H1 (cell line): ENCODE measurements at regions not wholly inside any gene's neighbourhood (a gene's known extent, or its start where the extent isn't known, plus 50 kb on each side); places are given as distances from the start of the nearest gene placed in this dataset.

ENCODE experiments used
- CTCF ChIA-PET: fragments of 300-600 bp; sonication (Branson Sonifier 250); formaldehyde crosslinking; loops from one replicate; lab custom pipeline; 2021; ENCODE audit not compliant: partially characterized antibody; lab: Charles Lee
- POLR2A ChIA-PET: fragments of 300-600 bp; sonication (Branson Sonifier 250); formaldehyde crosslinking; loops from one replicate; lab custom pipeline; 2021; ENCODE audit warnings: inconsistent platforms; ENCODE audit not compliant: partially characterized antibody; lab: Charles Lee
- DNase-seq, 2 experiments: peaks; one replicate each; pipeline versions ENCODE4 v3.0.0 to v3.0.0-alpha.2; 2010 to 2022; ENCODE audit warnings: low spot score in 2 of 2, low read depth in 1 of 2, mixed read lengths in 1 of 2
- FAIRE-seq: peaks from 2 replicates; lab custom pipeline; 2011; peaks lifted over from hg19 to GRCh38; lab: Jason Lieb, UNC
- H2AFZ ChIP-seq: 2 replicates; pipeline ENCODE4 v1.8.1; 2012; ENCODE audit warnings: low read length, inconsistent platforms
- H2AK5ac ChIP-seq: 2 replicates; pipeline ENCODE4 v1.6.1; 2013; ENCODE audit warnings: low read depth, low read length
- H2BK120ac ChIP-seq: replicated peaks from 2 replicates; pipeline ENCODE3; 2013; ENCODE audit warnings: low read depth, low read length, inconsistent platforms
- H2BK12ac ChIP-seq: 2 replicates; pipeline ENCODE4 v1.6.1; 2013; ENCODE audit warnings: low read depth, low read length
- H2BK15ac ChIP-seq: 2 replicates; pipeline ENCODE4 v1.6.1; 2013; ENCODE audit warnings: low read length
- H2BK20ac ChIP-seq: 2 replicates; pipeline ENCODE4 v1.6.1; 2013; ENCODE audit warnings: low read length
- H2BK5ac ChIP-seq: 2 replicates; pipeline ENCODE4 v1.6.1; 2013; ENCODE audit warnings: low read depth, low read length
- H3K14ac ChIP-seq: 2 replicates; pipeline ENCODE4 v1.6.1; 2013; ENCODE audit warnings: inconsistent platforms; ENCODE audit not compliant: insufficient read length
- H3K18ac ChIP-seq: 2 replicates; pipeline ENCODE4 v1.6.1; 2013; ENCODE audit warnings: low read length; ENCODE audit errors: extremely low read depth
- H3K23ac ChIP-seq: 2 replicates; pipeline ENCODE4 v1.6.1; 2013; ENCODE audit warnings: inconsistent platforms; ENCODE audit not compliant: insufficient read length
- H3K23me2 ChIP-seq: 2 replicates; pipeline ENCODE4 v1.6.1; 2013; ENCODE audit warnings: low read depth, low read length
- H3K27ac ChIP-seq: 2 replicates; pipeline ENCODE4 v1.6.1; 2011; ENCODE audit warnings: low read depth, low read length, inconsistent platforms
- H3K27me3 ChIP-seq, 4 experiments: replicated peaks in 1 of 4; 1 replicate in 1 of 4; 2 replicates in 3 of 4; pipeline versions ENCODE4 v1.6.1 to v1.8.1; 2011 to 2013; ENCODE audit warnings: low read length in 3 of 4, mild to moderate bottlenecking in 3 of 4, inconsistent platforms in 2 of 4, mixed read lengths in 2 of 4, moderate library complexity in 1 of 4; ENCODE audit not compliant: control insufficient read depth in 3 of 4, insufficient read depth in 3 of 4; ENCODE audit errors: extremely low read depth in 1 of 4
- H3K36me3 ChIP-seq, 4 experiments: 2 replicates each; pipeline versions ENCODE4 v1.6.1 to v1.8.1; 2011 to 2013; ENCODE audit warnings: mild to moderate bottlenecking in 4 of 4, low read length in 3 of 4, moderate library complexity in 2 of 4, control low read depth in 1 of 4, inconsistent platforms in 1 of 4; ENCODE audit not compliant: insufficient read depth in 4 of 4, control insufficient read depth in 2 of 4
- H3K4ac ChIP-seq: replicated peaks from 2 replicates; pipeline ENCODE3; 2013; ENCODE audit warnings: low read length, low read depth, mixed read lengths, inconsistent platforms; ENCODE audit not compliant: insufficient read length
- H3K4me1 ChIP-seq, 4 experiments: replicated peaks in 1 of 4; 1 replicate in 1 of 4; 2 replicates in 3 of 4; pipeline versions ENCODE4 v1.6.1 to v1.8.1; 2011 to 2013; ENCODE audit warnings: low read length in 3 of 4, inconsistent platforms in 2 of 4, mixed read lengths in 1 of 4; ENCODE audit not compliant: insufficient read depth in 4 of 4, control insufficient read depth in 3 of 4
- H3K4me2 ChIP-seq, 2 experiments: 2 replicates each; pipeline versions ENCODE4 v1.6.1 to v1.8.1; 2011 to 2013; ENCODE audit warnings: low read depth in 2 of 2, low read length in 2 of 2, control low read depth in 1 of 2, inconsistent platforms in 1 of 2, mild to moderate bottlenecking in 1 of 2; ENCODE audit not compliant: insufficient read depth in 1 of 2
- H3K4me3 ChIP-seq, 4 experiments: fragments of 200-600, 300-600 bp in 1 of 4; sonication (generic), shearing (Covaris generic), sonication (Bioruptor Twin) in 1 of 4; 2 replicates each; pipeline versions ENCODE4 v1.5.1 to v1.8.1; 2011 to 2016; ENCODE audit warnings: low read length in 4 of 4, low read depth in 3 of 4, control low read depth in 2 of 4, inconsistent platforms in 2 of 4, mild to moderate bottlenecking in 2 of 4, mixed read lengths in 1 of 4, moderate library complexity in 1 of 4; ENCODE audit not compliant: insufficient read depth in 2 of 4; ENCODE audit errors: extremely low read depth in 1 of 4
- H3K56ac ChIP-seq: replicated peaks from 2 replicates; pipeline ENCODE3; 2013; ENCODE audit warnings: low read depth, mild to moderate bottlenecking, mixed read lengths, low read length, inconsistent platforms; ENCODE audit not compliant: insufficient read length
- H3K79me1 ChIP-seq: 2 replicates; pipeline ENCODE4 v1.6.1; 2013; ENCODE audit warnings: low read depth, low read length, control low read depth
- H3K79me2 ChIP-seq, 2 experiments: 2 replicates each; pipeline versions ENCODE4 v1.6.1 to v1.8.1; 2012 to 2013; ENCODE audit warnings: low read length in 2 of 2, mild to moderate bottlenecking in 2 of 2, inconsistent platforms in 1 of 2; ENCODE audit not compliant: insufficient read depth in 2 of 2, control insufficient read depth in 1 of 2
- H3K9ac ChIP-seq, 4 experiments: replicated peaks in 1 of 4; 1 replicate in 1 of 4; 2 replicates in 3 of 4; pipeline versions ENCODE4 v1.6.1 to v1.8.1; 2011 to 2013; ENCODE audit warnings: low read depth in 3 of 4, low read length in 3 of 4, control low read depth in 2 of 4, mild to moderate bottlenecking in 2 of 4, moderate library complexity in 2 of 4, inconsistent platforms in 1 of 4; ENCODE audit errors: extremely low read depth in 1 of 4
- H3K9me3 ChIP-seq, 2 experiments: 2 replicates each; pipeline versions ENCODE4 v1.6.1 to v1.8.1; 2012 to 2013; ENCODE audit warnings: mild to moderate bottlenecking in 2 of 2, moderate library complexity in 2 of 2, control low read depth in 1 of 2, inconsistent platforms in 1 of 2, low read depth in 1 of 2, low read length in 1 of 2, mixed read lengths in 1 of 2; ENCODE audit not compliant: insufficient read depth in 2 of 2
- H4K20me1 ChIP-seq, 2 experiments: replicated peaks in 1 of 2; 2 replicates each; pipeline versions ENCODE3 to v1.8.1; 2011 to 2013; ENCODE audit warnings: inconsistent platforms in 2 of 2, low read length in 2 of 2, mild to moderate bottlenecking in 1 of 2; ENCODE audit not compliant: insufficient read depth in 2 of 2, control insufficient read depth in 1 of 2
- H4K5ac ChIP-seq: 2 replicates; pipeline ENCODE4 v1.6.1; 2013; ENCODE audit warnings: low read length, low read depth, mixed read lengths, inconsistent platforms; ENCODE audit not compliant: insufficient read length
- H4K8ac ChIP-seq: 2 replicates; pipeline ENCODE4 v1.8.0; 2013; ENCODE audit warnings: mild to moderate bottlenecking, moderate library complexity, low read length, inconsistent platforms; ENCODE audit not compliant: insufficient read depth; ENCODE audit errors: extremely low read depth
- H4K91ac ChIP-seq: replicated peaks from 2 replicates; pipeline ENCODE3; 2013; ENCODE audit warnings: low read length, mixed read lengths, inconsistent platforms; ENCODE audit not compliant: insufficient read length
- ASH2L ChIP-seq: fragments of 200-600, 300-600 bp; sonication (generic); IDR thresholded peaks from one replicate; pipeline ENCODE4 v1.7.1; 2017; ENCODE audit warnings: low read length
- ATF3 ChIP-seq: IDR thresholded peaks from 2 replicates; pipeline ENCODE4 v1.6.1; 2011; ENCODE audit warnings: low read depth, mild to moderate bottlenecking, low read length; ENCODE audit not compliant: insufficient read depth
- E2F6 ChIP-seq: IDR thresholded peaks from 2 replicates; pipeline ENCODE4 v1.6.1; 2012; ENCODE audit warnings: inconsistent platforms
- EP300 ChIP-seq, 2 experiments: IDR thresholded peaks; 1 replicate in 1 of 2; 2 replicates in 1 of 2; pipeline ENCODE4 v1.6.1; 2011 to 2012; ENCODE audit warnings: low read depth in 2 of 2, low read length in 2 of 2, mild to moderate bottlenecking in 2 of 2, borderline replicate concordance in 1 of 2, inconsistent platforms in 1 of 2, moderate library complexity in 1 of 2
- HDAC6 ChIP-seq: IDR thresholded peaks from one replicate; pipeline ENCODE4 v1.7.1; 2012; ENCODE audit warnings: low read depth, mild to moderate bottlenecking, inconsistent platforms, low read length, moderate library complexity
- NANOG ChIP-seq: IDR thresholded peaks from 2 replicates; pipeline ENCODE4 v1.6.1; 2011; ENCODE audit warnings: low read length, low read depth, mild to moderate bottlenecking, inconsistent platforms; ENCODE audit not compliant: insufficient read depth, poor library complexity, severe bottlenecking
- NRF1 ChIP-seq: IDR thresholded peaks from 2 replicates; pipeline ENCODE4 v1.6.1; 2011; ENCODE audit warnings: mild to moderate bottlenecking, low read depth, low read length, improper control_type of control experiment
- POLR2AphosphoS5 ChIP-seq: IDR thresholded peaks from 2 replicates; pipeline ENCODE4 v1.6.1; 2011; ENCODE audit warnings: low read depth, low read length
- SAP30 ChIP-seq: fragments of 300-600 bp; sonication (generic); IDR thresholded peaks from 2 replicates; pipeline ENCODE4 v1.7.1; 2012; ENCODE audit warnings: low read length, moderate library complexity, mild to moderate bottlenecking, inconsistent platforms; ENCODE audit not compliant: insufficient read depth, insufficient replicate concordance
- SRF ChIP-seq: IDR thresholded peaks from 2 replicates; pipeline ENCODE4 v1.6.1; 2011; ENCODE audit warnings: mild to moderate bottlenecking, low read depth, low read length, moderate library complexity
- USF2 ChIP-seq: IDR thresholded peaks from 2 replicates; pipeline ENCODE4 v1.6.1; 2011; ENCODE audit warnings: low read length, improper control_type of control experiment
- WGBS, 2 experiments: shearing (Covaris generic) in 1 of 2; methylation state at CpG; one replicate each; pipeline versions ENCODE4 v1.1.6 to v1.1.7; 2013 to 2015; ENCODE audit warnings: low lambda C conversion rate in 2 of 2, mixed read lengths in 2 of 2, inconsistent platforms in 1 of 2, low coverage in 1 of 2, missing lambda C conversion rate in 1 of 2; ENCODE audit not compliant: insufficient replicate concordance in 2 of 2, insufficient coverage in 1 of 2, insufficient read length in 1 of 2; ENCODE audit errors: extremely low coverage in 1 of 2, missing lambda C conversion rate in 1 of 2; 5-methylcytosine and 5-hydroxymethylcytosine counted together

- H4K91ac ChIP-seq: no peak overlapping the region
- H3K4me2 ChIP-seq: no peak overlapping the region
- CTCF ChIA-PET: no interaction called here
- no peak overlapping the region for H2BK15ac ChIP-seq
- no peak overlapping the region for H2BK5ac ChIP-seq
- no peak overlapping the region for H3K4me3 ChIP-seq
- no peak overlapping the region for H2AK5ac ChIP-seq
- no peak overlapping the region for H3K23ac ChIP-seq
- no peaks in the 10 kb centered on the region for H3K79me2 ChIP-seq
- H3K18ac ChIP-seq: no peak overlapping the region
- no peak overlapping the region for H4K8ac ChIP-seq
- no peak overlapping the region for H3K4ac ChIP-seq
- no peak overlapping the region for H3K27ac ChIP-seq
- no peaks in the 10 kb centered on the region for H3K36me3 ChIP-seq
- no peak overlapping the region for H3K14ac ChIP-seq
- H4K20me1 ChIP-seq: no peaks in the 10 kb centered on the region
- no peaks in the 10 kb centered on the region for H3K27me3 ChIP-seq
- 92% methylated on average over 6 of the region's 9 CpGs; no CpG with 5 or more reads in 1 of the 2 experiments for WGBS, 2 experiments
- no peak overlapping the region for H2BK20ac ChIP-seq
- H3K4me1 ChIP-seq: no peaks in the 10 kb centered on the region
- H3K9me3 ChIP-seq: no peaks in the 10 kb centered on the region
- H3K23me2 ChIP-seq: no peaks in the 10 kb centered on the region
- no peaks in the 10 kb centered on the region for H3K79me1 ChIP-seq
- POLR2A ChIA-PET: no interaction called here
- no peak overlapping the region for H2BK120ac ChIP-seq
- H3K9ac ChIP-seq: no peak overlapping the region
- H2AFZ ChIP-seq: no peak overlapping the region
- no peak overlapping the region; the same call in 1 of the 2 replicates for H2BK12ac ChIP-seq
- no peak overlapping the region for H4K5ac ChIP-seq
- FAIRE-seq (no peak), DNase-seq (no peak)
- H3K56ac ChIP-seq: no peak overlapping the region
- TF ChIP-seq USF2: no peak
- TF ChIP-seq SAP30: no peak
- TF ChIP-seq ASH2L: no peak
- no peak for TF ChIP-seq POLR2AphosphoS5
- no peak for TF ChIP-seq HDAC6
- TF ChIP-seq SRF: no peak
- TF ChIP-seq EP300 (IDR thresholded peaks at IDR 0.05; ENCODE audit: borderline replicate concordance in 1 of 2, low read depth in 2 of 2, low read length in 2 of 2): no peak
- TF ChIP-seq ATF3: no peak
- TF ChIP-seq NANOG: no peak
- no peak for TF ChIP-seq E2F6
- no peak for TF ChIP-seq NRF1
Measured at GRCh38 chr6:155974811-155975323, 519.2 kb upstream of the NOX3 start.
